Endothelial cell of umbilical vein (primary cell): ENCODE measurements at regions not wholly inside any gene's neighbourhood (a gene's known extent, or its start where the extent isn't known, plus 50 kb on each side); places are given as distances from the start of the nearest gene placed in this dataset.

Source experiments
- BruUV-seq: library from RNA; stranded (reverse); fragments of 400-500 nt; replicated peaks from 2 replicates; lab custom pipeline; 2021; lab: Mats Ljungman, UMichigan
- CTCF ChIA-PET: fragments of 300-600, 350-600 bp; sonication (Branson Sonifier 250); formaldehyde crosslinking; loops from one replicate; lab custom pipeline; 2021; ENCODE audit warnings: antibody characterized with exemption, inconsistent platforms; lab: Charles Lee
- POLR2A ChIA-PET: fragments of 300-600, 350-600 bp; sonication (Branson Sonifier 250); formaldehyde crosslinking; loops from one replicate; lab custom pipeline; 2021; ENCODE audit warnings: antibody characterized with exemption, inconsistent platforms; lab: Charles Lee
- DNase-seq: peaks from one replicate; pipeline ENCODE4 v3.0.0-alpha.2; 2011; ENCODE audit warnings: low read depth, low spot score
- FAIRE-seq: peaks from 2 replicates; lab custom pipeline; 2011; peaks lifted over from hg19 to GRCh38; lab: Jason Lieb, UNC
- H2AFZ ChIP-seq: 2 replicates; pipeline ENCODE4 v1.6.0; 2012; ENCODE audit warnings: low read depth, low read length, control low read depth, inconsistent platforms
- H3K27ac ChIP-seq: 2 replicates; pipeline ENCODE4 v1.5.1; 2011; ENCODE audit warnings: low read depth, mild to moderate bottlenecking, control low read depth, low read length, moderate library complexity; ENCODE audit not compliant: insufficient read depth
- H3K27me3 ChIP-seq, 2 experiments: 2 replicates each; pipeline versions ENCODE4 v1.6.0 to v1.6.1; 2011; ENCODE audit warnings: low read length in 2 of 2, mixed read lengths in 1 of 2; ENCODE audit not compliant: control insufficient read depth in 2 of 2, insufficient read depth in 2 of 2
- H3K36me3 ChIP-seq, 2 experiments: 2 replicates in 1 of 2; 3 replicates in 1 of 2; pipeline ENCODE4 v1.5.1; 2011; ENCODE audit warnings: low read length in 2 of 2, mild to moderate bottlenecking in 1 of 2, moderate library complexity in 1 of 2; ENCODE audit not compliant: control insufficient read depth in 2 of 2, insufficient read depth in 2 of 2; ENCODE audit errors: extremely low read depth in 1 of 2
- H3K4me1 ChIP-seq: 3 replicates; pipeline ENCODE4 v1.5.1; 2011; ENCODE audit warnings: mild to moderate bottlenecking, low read length; ENCODE audit not compliant: control insufficient read depth, insufficient read depth; ENCODE audit errors: extremely low read depth
- H3K4me2 ChIP-seq: 2 replicates; pipeline ENCODE4 v1.6.1; 2011; ENCODE audit warnings: low read length, control low read depth, mixed read lengths; ENCODE audit not compliant: insufficient read depth
- H3K4me3 ChIP-seq, 3 experiments: fragments of 200-600 bp in 1 of 3; sonication (generic), shearing (Covaris generic) in 1 of 3; replicated peaks in 1 of 3; 2 replicates each; pipeline ENCODE4 v1.5.1; 2011 to 2016; ENCODE audit warnings: control low read depth in 3 of 3, low read length in 3 of 3, mild to moderate bottlenecking in 2 of 3, inconsistent platforms in 1 of 3, low read depth in 1 of 3, moderate library complexity in 1 of 3; ENCODE audit not compliant: insufficient read depth in 1 of 3
- H3K79me2 ChIP-seq: 2 replicates; pipeline ENCODE4 v1.6.0; 2012; ENCODE audit warnings: low read length, inconsistent platforms; ENCODE audit not compliant: control insufficient read depth, insufficient read depth
- H3K9ac ChIP-seq: replicated peaks from 2 replicates; pipeline ENCODE3; 2011; ENCODE audit warnings: low read length, control low read depth; ENCODE audit not compliant: insufficient read depth; ENCODE audit errors: extremely low read depth
- H3K9me1 ChIP-seq: replicated peaks from 3 replicates; pipeline ENCODE4 v1.6.0; 2011; ENCODE audit warnings: mild to moderate bottlenecking, low read length; ENCODE audit not compliant: control insufficient read depth, insufficient read depth; ENCODE audit errors: extremely low read depth
- H3K9me3 ChIP-seq: replicated peaks from 2 replicates; pipeline ENCODE4 v1.5.1; 2012; ENCODE audit warnings: low read length, inconsistent platforms; ENCODE audit not compliant: control insufficient read depth, insufficient read depth
- H4K20me1 ChIP-seq: replicated peaks from 2 replicates; pipeline ENCODE3; 2011; ENCODE audit warnings: mild to moderate bottlenecking, low read length; ENCODE audit not compliant: control insufficient read depth, insufficient read depth; ENCODE audit errors: extremely low read depth
- EZH2 ChIP-seq: IDR thresholded peaks from 2 replicates; pipeline ENCODE4 v1.6.1; 2012; ENCODE audit warnings: borderline replicate concordance, low read depth, mild to moderate bottlenecking, moderate library complexity, low read length, inconsistent platforms; ENCODE audit not compliant: severe bottlenecking
- FOS ChIP-seq: IDR thresholded peaks from 2 replicates; pipeline ENCODE4 v1.6.1; 2011; ENCODE audit warnings: mild to moderate bottlenecking, low read length, moderate library complexity, borderline replicate concordance; ENCODE audit not compliant: insufficient read depth
- GATA2 ChIP-seq: IDR thresholded peaks from 2 replicates; pipeline ENCODE4 v1.7.0; 2011; ENCODE audit warnings: low read depth, mild to moderate bottlenecking, moderate library complexity, mixed read lengths, low read length; ENCODE audit not compliant: insufficient read length, insufficient read depth
- JUN ChIP-seq: IDR thresholded peaks from 2 replicates; pipeline ENCODE4 v1.6.1; 2011; ENCODE audit warnings: borderline replicate concordance, low read depth; ENCODE audit not compliant: insufficient read length, insufficient read depth
- MYC ChIP-seq: IDR thresholded peaks from one replicate; pipeline ENCODE4 v1.6.1; 2011; ENCODE audit warnings: mild to moderate bottlenecking, low read depth, low read length
- POLR2A ChIP-seq: IDR thresholded peaks from 2 replicates; pipeline ENCODE4 v1.6.1; 2012; ENCODE audit warnings: low read depth, mild to moderate bottlenecking, control low read depth, low read length
- POLR2AphosphoS5 ChIP-seq: IDR thresholded peaks from 2 replicates; pipeline ENCODE4 v1.6.1; 2012; ENCODE audit warnings: low read depth, mild to moderate bottlenecking, control low read depth, low read length, moderate library complexity; ENCODE audit not compliant: insufficient read depth
- dilution Hi-C: fragments of 300-500 bp; cut with MboI; formaldehyde crosslinking; loops from one replicate; pipeline ENCODE4 v1.15.0; 2019; ENCODE audit warnings: low sequenced_read_pairs; ENCODE audit not compliant: extremely low pct_ligation_motif_present
- intact Hi-C: fragments of 100-400 bp; cut with micrococcal nuclease; formaldehyde crosslinking; loops from one replicate; pipeline ENCODE4 v1.10.0; 2022
- TF ChIP-seq, protein P1 (sequence below): IDR thresholded peaks from 2 replicates; pipeline ENCODE4 v1.6.1; 2011; ENCODE audit not compliant: insufficient read depth, insufficient read length
- TF ChIP-seq, protein P2 (sequence below), 2 donors: IDR thresholded peaks; 1 replicate in 1 of 2; 2 replicates in 1 of 2; pipeline ENCODE4 v1.5.1; 2011; ENCODE audit warnings: low read length in 2 of 2, mild to moderate bottlenecking in 2 of 2, moderate library complexity in 2 of 2, control low read depth in 1 of 2, inconsistent platforms in 1 of 2, low read depth in 1 of 2; ENCODE audit not compliant: insufficient read depth in 1 of 2; ENCODE audit errors: extremely low read depth in 1 of 2

DNA sequence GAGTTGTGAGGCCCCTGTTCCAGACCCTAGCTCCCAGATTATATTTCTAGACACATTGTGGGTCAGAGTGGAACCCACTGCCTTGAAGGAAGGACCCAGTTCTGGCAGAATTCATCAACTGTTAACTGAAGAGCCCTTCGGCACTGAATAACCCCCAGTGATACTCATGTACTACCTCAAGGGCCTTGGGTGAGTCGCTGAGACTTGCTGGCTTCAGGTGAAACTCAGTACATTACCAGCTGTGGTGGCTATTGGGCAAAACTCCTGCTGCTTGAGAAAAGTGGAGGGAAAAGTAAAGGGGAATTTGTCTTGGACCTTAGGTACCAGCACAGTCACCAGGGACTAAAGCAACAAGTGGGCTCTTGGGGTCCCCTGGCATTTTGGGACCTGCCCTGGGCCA, 394.9 kb upstream of the EPHA3 start:
- no peak overlapping the region for H2AFZ ChIP-seq
- H3K27ac ChIP-seq = no peak overlapping the region
- intact Hi-C loops = no loop called here
- TF ChIP-seq FOS (no peak), POLR2A (no peak), JUN (no peak), GATA2 (no peak), POLR2AphosphoS5 (no peak), EZH2 (no peak), MYC (no peak)
- TF ChIP-seq, protein P1, sequence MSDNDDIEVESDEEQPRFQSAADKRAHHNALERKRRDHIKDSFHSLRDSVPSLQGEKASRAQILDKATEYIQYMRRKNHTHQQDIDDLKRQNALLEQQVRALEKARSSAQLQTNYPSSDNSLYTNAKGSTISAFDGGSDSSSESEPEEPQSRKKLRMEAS = no peak
- TF ChIP-seq, protein P2, sequence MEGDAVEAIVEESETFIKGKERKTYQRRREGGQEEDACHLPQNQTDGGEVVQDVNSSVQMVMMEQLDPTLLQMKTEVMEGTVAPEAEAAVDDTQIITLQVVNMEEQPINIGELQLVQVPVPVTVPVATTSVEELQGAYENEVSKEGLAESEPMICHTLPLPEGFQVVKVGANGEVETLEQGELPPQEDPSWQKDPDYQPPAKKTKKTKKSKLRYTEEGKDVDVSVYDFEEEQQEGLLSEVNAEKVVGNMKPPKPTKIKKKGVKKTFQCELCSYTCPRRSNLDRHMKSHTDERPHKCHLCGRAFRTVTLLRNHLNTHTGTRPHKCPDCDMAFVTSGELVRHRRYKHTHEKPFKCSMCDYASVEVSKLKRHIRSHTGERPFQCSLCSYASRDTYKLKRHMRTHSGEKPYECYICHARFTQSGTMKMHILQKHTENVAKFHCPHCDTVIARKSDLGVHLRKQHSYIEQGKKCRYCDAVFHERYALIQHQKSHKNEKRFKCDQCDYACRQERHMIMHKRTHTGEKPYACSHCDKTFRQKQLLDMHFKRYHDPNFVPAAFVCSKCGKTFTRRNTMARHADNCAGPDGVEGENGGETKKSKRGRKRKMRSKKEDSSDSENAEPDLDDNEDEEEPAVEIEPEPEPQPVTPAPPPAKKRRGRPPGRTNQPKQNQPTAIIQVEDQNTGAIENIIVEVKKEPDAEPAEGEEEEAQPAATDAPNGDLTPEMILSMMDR (IDR thresholded peaks at IDR 0.05; ENCODE audit: extremely low read depth in 1 of 2, insufficient read depth in 1 of 2, low read depth in 1 of 2, low read length in 2 of 2) = no peak
- no peaks in the 10 kb centered on the region for H3K79me2 ChIP-seq
- H3K27me3 ChIP-seq = no peaks in the 10 kb centered on the region
- BruUV-seq = no TSS peak
- H3K4me2 ChIP-seq = no peak overlapping the region
- no peak overlapping the region for H3K4me3 ChIP-seq
- FAIRE-seq = no peak
- peaks cover 9% of the 10 kb centered on the region for H3K9me3 ChIP-seq
- dilution Hi-C loops = no loop called here
- H3K9me1 ChIP-seq = no peaks in the 10 kb centered on the region
- no peaks in the 10 kb centered on the region for H3K36me3 ChIP-seq
- no peaks in the 10 kb centered on the region for H4K20me1 ChIP-seq
- DNase-seq = no peak
- ChIA-PET POLR2A (no interaction called here), CTCF (no interaction called here)
- H3K4me1 ChIP-seq = no peaks in the 10 kb centered on the region
- H3K9ac ChIP-seq = no peak overlapping the region
